ENCODE measurements at regions not wholly inside any gene's neighbourhood (a gene's known extent, or its start where the extent isn't known, plus 50 kb on each side); places are given as distances from the start of the nearest gene placed in this dataset.

- Histone ChIP-seq H2AFZ (replicated peaks) (no peak overlapping the region), H3K79me2 (ENCODE audit: low read depth) (no peaks in the 10 kb centered on the region), H4K20me1 (ENCODE audit: low read depth) (no peaks in the 10 kb centered on the region), H3F3A (ENCODE audit: low read depth) (no peaks in the 10 kb centered on the region), H3K9me3 (ENCODE audit: low read depth) (peaks cover 7% of the 10 kb centered on the region), H3K27ac (no peak overlapping the region), H3K36me3 (no peaks in the 10 kb centered on the region), H3K27me3 (no peaks in the 10 kb centered on the region), H3K4me1 (no peaks in the 10 kb centered on the region), H3K4me2 (no peak overlapping the region), H3K4me3 (no peak overlapping the region), H3K9ac (no peak overlapping the region)
- Mint-ChIP-seq H3K4me1 (no peaks in the 10 kb centered on the region), H3K4me3 (no peak overlapping the region), H3K9me3 (peaks cover 21% of the 10 kb centered on the region), H3K27me3 (ENCODE audit: insufficient read depth, low read depth) (no peaks in the 10 kb centered on the region), H3K27ac (no peak overlapping the region), H3K36me3 (no peaks in the 10 kb centered on the region)
- DNase-seq (ENCODE audit: low spot score), result no peak
- TF ChIP-seq CTCF (IDR thresholded peaks at IDR 0.05) (no peak), EZH2phosphoT487 (IDR thresholded peaks at IDR 0.05) (no peak), EZH2 (IDR thresholded peaks at IDR 0.05) (no peak)
Measured at GRCh38 chrX:77298296-77298695, 148.9 kb upstream of the FGF16 start.

GRCh38 chrX:77298790-77299189 lies 148.4 kb upstream of the FGF16 start:
- Histone ChIP-seq H3K36me3 (no peaks in the 10 kb centered on the region), H3K27ac (no peak overlapping the region), H3K9me3 (ENCODE audit: low read depth) (peaks cover 7% of the 10 kb centered on the region), H3K27me3 (no peaks in the 10 kb centered on the region), H2AFZ (replicated peaks) (no peak overlapping the region), H3K4me2 (no peak overlapping the region), H3K4me3 (no peak overlapping the region), H3K79me2 (ENCODE audit: low read depth) (no peaks in the 10 kb centered on the region), H4K20me1 (ENCODE audit: low read depth) (no peaks in the 10 kb centered on the region), H3K4me1 (no peaks in the 10 kb centered on the region), H3F3A (ENCODE audit: low read depth) (no peaks in the 10 kb centered on the region), H3K9ac (no peak overlapping the region)
- Mint-ChIP-seq H3K27ac (no peak overlapping the region), H3K4me1 (no peaks in the 10 kb centered on the region), H3K27me3 (ENCODE audit: insufficient read depth, low read depth) (no peaks in the 10 kb centered on the region), H3K4me3 (no peak overlapping the region), H3K9me3 (peaks cover 21% of the 10 kb centered on the region), H3K36me3 (no peaks in the 10 kb centered on the region)
- no peak for TF ChIP-seq CTCF (IDR thresholded peaks at IDR 0.05)
- TF ChIP-seq EZH2 (IDR thresholded peaks at IDR 0.05), result no peak
- no peak for DNase-seq (ENCODE audit: low spot score)

GRCh38 chrX:77299549-77299948 lies 147.6 kb upstream of the FGF16 start:
- Mint-ChIP-seq H3K4me3 (no peak overlapping the region), H3K9me3 (peaks cover 21% of the 10 kb centered on the region)
- no peaks in the 10 kb centered on the region for H3K79me2 ChIP-seq (ENCODE audit: low read depth)

More at GRCh38 chrX:77299549-77299948, 147.6 kb upstream of the FGF16 start:
- no peak overlapping the region for H3K4me3 ChIP-seq
- no peak for DNase-seq (ENCODE audit: low spot score)
- H3K9ac ChIP-seq, result no peak overlapping the region
- no peaks in the 10 kb centered on the region for H3K36me3 ChIP-seq
- Mint-ChIP-seq H3K36me3 (no peaks in the 10 kb centered on the region), H3K4me1 (no peaks in the 10 kb centered on the region), H3K27ac (no peak overlapping the region), H3K27me3 (ENCODE audit: insufficient read depth, low read depth) (no peaks in the 10 kb centered on the region)
- H3K27me3 ChIP-seq, result no peaks in the 10 kb centered on the region
- no peaks in the 10 kb centered on the region for H3K4me1 ChIP-seq
- H3F3A ChIP-seq (ENCODE audit: low read depth), result no peaks in the 10 kb centered on the region
- H2AFZ ChIP-seq (replicated peaks), result no peak overlapping the region
- no peak for TF ChIP-seq CTCF (IDR thresholded peaks at IDR 0.05)
- no peak for TF ChIP-seq EZH2 (IDR thresholded peaks at IDR 0.05)
- no peak for TF ChIP-seq EZH2phosphoT487 (IDR thresholded peaks at IDR 0.05)
- H3K27ac ChIP-seq, result no peak overlapping the region
- H3K9me3 ChIP-seq (ENCODE audit: low read depth), result peaks cover 3% of the 10 kb centered on the region
- H4K20me1 ChIP-seq (ENCODE audit: low read depth), result no peaks in the 10 kb centered on the region
- H3K4me2 ChIP-seq, result no peak overlapping the region
